GM12873 (cell line): ENCODE measurements at regions not wholly inside any gene's neighbourhood (a gene's known extent, or its start where the extent isn't known, plus 50 kb on each side); places are given as distances from the start of the nearest gene placed in this dataset.

Experiments used
- TF ChIP-seq, protein P1 (sequence below): IDR thresholded peaks from 2 replicates; pipeline ENCODE4 v1.5.1; 2012; ENCODE audit warnings: low read depth, mild to moderate bottlenecking, moderate library complexity, low read length, control low read depth; ENCODE audit not compliant: insufficient read depth; ENCODE audit errors: missing control alignments

DNA sequence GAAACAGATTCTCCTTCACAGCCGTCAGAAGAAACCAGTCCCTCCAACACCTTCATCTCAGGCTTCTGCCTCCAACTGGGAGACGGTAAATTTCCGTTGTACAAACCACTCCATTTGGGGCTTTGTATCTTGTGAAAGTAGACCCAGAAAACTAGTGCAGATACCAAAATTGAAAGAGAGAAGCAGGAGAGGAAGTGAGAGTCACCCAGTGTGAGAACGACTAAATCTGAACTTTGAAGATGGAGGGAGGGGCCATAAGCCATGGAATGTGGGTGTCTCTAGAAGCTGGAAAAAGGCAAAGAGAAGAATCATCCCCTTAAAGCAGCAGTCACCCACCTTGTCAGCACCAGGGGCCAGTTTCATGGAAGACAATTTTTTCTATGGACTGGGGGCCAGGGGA, 88.3 kb upstream of the LRATD1 start:
- TF ChIP-seq, protein P1, sequence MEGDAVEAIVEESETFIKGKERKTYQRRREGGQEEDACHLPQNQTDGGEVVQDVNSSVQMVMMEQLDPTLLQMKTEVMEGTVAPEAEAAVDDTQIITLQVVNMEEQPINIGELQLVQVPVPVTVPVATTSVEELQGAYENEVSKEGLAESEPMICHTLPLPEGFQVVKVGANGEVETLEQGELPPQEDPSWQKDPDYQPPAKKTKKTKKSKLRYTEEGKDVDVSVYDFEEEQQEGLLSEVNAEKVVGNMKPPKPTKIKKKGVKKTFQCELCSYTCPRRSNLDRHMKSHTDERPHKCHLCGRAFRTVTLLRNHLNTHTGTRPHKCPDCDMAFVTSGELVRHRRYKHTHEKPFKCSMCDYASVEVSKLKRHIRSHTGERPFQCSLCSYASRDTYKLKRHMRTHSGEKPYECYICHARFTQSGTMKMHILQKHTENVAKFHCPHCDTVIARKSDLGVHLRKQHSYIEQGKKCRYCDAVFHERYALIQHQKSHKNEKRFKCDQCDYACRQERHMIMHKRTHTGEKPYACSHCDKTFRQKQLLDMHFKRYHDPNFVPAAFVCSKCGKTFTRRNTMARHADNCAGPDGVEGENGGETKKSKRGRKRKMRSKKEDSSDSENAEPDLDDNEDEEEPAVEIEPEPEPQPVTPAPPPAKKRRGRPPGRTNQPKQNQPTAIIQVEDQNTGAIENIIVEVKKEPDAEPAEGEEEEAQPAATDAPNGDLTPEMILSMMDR, result no peak

DNA sequence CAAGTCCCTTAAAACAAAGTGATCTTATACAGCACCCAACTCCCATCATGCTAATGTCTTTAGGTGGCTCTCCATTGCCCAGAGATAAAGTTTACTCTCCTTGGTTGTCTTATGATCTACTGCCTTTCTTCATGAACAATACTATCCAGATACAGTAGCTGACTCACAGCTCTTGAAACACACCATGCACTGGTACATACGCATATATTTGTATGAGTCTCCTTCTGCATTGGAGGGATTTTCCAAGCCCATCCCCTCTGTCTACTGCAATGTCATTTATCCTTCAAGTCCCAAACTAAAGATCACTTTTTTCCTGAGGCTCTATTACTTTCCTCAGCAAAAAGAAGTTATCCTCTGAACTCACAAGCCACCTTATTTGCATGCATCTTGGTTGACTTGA, 84.7 kb upstream of the LRATD1 start:
- TF ChIP-seq, protein P1, result no peak

DNA sequence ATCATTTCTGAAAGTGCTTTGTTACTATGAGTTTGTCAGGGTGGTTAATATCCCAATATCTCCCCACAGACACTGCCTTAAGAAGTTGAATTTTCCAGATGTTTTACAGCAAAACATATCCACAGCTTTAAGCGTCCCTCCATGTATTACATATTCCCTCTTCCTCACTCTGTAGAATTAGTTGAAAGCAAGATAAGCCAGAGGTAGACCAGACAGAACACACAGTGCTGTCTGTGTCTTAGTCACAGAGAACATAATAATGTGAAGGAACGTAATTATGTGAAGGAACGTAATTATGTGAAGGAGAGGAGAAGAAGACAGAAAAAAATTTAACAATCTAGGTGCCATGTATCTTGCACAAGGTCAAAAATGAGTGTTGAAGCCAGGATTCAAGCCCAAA, 81.9 kb upstream of the LRATD1 start:
- TF ChIP-seq, protein P1, result no peak

DNA sequence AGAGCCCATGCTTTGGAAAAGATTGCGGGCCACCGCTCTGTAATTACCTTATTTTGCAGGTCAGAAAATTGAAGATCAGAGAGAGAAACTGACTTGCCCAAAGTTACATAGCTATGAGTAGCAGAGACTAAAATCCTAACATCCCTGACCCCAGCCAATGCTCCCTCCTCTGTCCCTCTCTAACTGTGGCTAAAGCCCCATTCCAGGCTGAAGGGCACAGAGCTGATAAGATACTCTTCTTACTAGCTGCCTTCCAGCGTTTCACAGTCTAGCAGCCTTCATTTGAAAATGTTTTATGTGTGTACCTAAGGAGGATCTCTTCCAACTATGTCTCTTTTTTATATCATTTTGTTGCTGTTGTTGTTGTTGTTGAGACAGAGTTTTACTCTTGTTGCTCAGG, 81.4 kb upstream of the LRATD1 start:
- TF ChIP-seq, protein P1, result no peak

DNA sequence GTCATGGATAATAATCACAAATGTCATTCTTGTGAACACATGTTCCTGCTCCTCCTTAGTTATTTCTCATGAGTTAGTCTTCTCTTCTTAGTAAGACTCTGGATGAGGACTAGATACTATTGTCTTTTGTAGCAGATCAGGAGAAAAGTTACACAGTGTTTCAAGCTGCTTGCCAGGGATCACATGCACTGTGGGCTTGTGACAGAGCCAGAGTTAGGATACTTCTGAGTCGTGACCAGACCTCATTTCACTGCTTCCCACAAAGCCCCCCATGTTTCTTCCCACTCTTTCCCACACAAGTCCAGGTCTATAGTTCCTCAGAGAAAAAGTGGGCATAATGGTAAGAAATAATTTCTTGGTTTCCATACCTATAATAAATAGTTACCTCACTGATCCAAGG, 80.2 kb upstream of the LRATD1 start:
- TF ChIP-seq, protein P1, result no peak

DNA sequence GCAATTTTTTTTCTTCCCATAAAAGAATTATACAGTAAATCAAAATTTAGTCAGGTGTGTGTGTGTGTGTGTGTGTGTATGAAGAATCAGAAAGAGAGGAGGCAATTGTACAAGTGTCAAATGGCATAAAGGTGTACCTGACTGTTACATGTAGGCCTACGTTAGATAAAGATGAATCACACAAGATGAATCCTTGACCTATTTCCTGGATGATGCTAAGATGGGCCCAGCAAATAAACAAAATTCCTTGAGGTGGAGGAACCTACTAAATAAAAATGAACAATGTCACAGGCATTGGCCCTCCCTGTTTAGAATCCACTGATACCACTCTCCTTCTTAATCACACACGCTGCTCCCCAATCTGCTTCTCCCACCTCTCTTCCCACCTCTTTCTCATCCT, 79.7 kb upstream of the LRATD1 start:
- TF ChIP-seq, protein P1, result no peak

DNA sequence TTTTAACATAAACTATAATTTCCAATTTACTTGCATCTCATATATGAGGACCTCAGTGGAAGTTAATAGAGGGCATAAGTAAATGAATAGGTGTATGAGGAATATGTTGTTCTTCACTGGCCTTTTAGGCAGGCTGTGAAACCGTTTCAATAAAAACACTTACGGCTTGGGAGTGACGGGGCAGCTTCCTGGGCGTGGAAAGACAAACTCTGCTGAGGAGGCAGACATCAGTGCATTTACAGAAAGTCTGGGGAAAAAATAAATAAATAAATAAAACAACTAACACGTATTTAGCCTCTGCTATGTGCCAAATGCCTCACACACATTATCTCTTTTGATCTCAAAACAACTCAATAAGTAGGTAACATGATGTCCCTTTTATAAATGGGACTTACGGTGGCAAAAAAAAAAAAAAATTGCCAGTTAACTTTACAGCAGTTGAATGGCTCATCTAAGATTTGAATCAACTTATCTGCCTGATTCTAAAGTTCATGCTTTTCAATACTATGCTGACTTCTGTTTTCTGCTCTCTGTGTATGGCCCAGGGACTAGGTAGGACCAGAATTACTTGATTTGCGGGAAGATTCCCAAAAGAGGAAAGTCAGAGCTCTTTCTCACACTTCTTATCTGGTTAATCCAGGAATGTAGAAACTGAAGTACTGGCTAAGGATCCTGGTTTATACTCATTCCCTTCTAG, 77.5 kb upstream of the LRATD1 start:
- TF ChIP-seq, protein P1, result no peak

DNA sequence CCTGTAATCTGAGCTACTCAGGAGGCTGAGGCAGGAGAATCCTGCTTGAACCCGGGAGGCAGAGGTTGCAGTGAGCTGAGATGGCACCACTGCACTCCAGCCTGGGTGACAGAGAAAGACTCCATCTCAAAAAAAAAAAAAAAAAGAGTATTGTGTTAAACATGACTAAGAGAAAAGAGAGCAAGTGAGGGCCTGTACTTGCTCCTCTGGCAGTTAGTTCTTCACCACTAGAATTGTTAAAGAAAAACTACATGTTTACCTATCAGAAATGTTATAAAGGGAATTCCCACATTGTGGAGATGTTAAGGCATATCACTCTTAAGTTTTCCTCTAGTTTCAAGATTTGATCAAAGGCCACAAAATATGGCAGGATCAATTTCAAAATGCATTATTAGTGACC, 75.4 kb upstream of the LRATD1 start:
- TF ChIP-seq, protein P1, result no peak
